ENCODE measurements at regions not wholly inside any gene's neighbourhood (a gene's known extent, or its start where the extent isn't known, plus 50 kb on each side); places are given as distances from the start of the nearest gene placed in this dataset.

- TF ChIP-seq CTCF (IDR thresholded peaks at IDR 0.05), result no peak
- TF ChIP-seq ZFX (IDR thresholded peaks at IDR 0.05; ENCODE audit: borderline replicate concordance), result no peak
- no peak overlapping the region for H3K27ac ChIP-seq
Measured at GRCh38 chr14:104372390-104373054, 207.0 kb upstream of the C14orf180 start.

GRCh38 chr14:104373055-104373854 lies 206.3 kb upstream of the C14orf180 start:
- H3K27ac ChIP-seq, result no peak overlapping the region
- TF ChIP-seq CTCF (IDR thresholded peaks at IDR 0.05), result no peak
- TF ChIP-seq ZFX (IDR thresholded peaks at IDR 0.05; ENCODE audit: borderline replicate concordance), result no peak

- TF ChIP-seq CTCF (IDR thresholded peaks at IDR 0.05) (no peak), ZFX (IDR thresholded peaks at IDR 0.05; ENCODE audit: borderline replicate concordance) (no peak)
- no peak overlapping the region for H3K27ac ChIP-seq
Measured at GRCh38 chr14:104373855-104374717, 205.5 kb upstream of the C14orf180 start.

- TF ChIP-seq CTCF (IDR thresholded peaks at IDR 0.05) (no peak), ZFX (IDR thresholded peaks at IDR 0.05; ENCODE audit: borderline replicate concordance) (no peak)
- no peak overlapping the region for H3K27ac ChIP-seq
Measured at GRCh38 chr14:104374718-104375080, 204.9 kb upstream of the C14orf180 start.

GRCh38 chr14:104375551-104376201 lies 203.9 kb upstream of the C14orf180 start:
- no peak overlapping the region for H3K27ac ChIP-seq
- TF ChIP-seq ZFX (IDR thresholded peaks at IDR 0.05; ENCODE audit: borderline replicate concordance) (no peak), CTCF (IDR thresholded peaks at IDR 0.05) (no peak)

- TF ChIP-seq ZFX (IDR thresholded peaks at IDR 0.05; ENCODE audit: borderline replicate concordance), result no peak
- TF ChIP-seq CTCF (IDR thresholded peaks at IDR 0.05), result no peak
- no peak overlapping the region for H3K27ac ChIP-seq
Measured at GRCh38 chr14:104376202-104377140, 203.1 kb upstream of the C14orf180 start.

Measured in 22Rv1 (cell line).